ENCODE measurements at regions not wholly inside any gene's neighbourhood (a gene's known extent, or its start where the extent isn't known, plus 50 kb on each side); places are given as distances from the start of the nearest gene placed in this dataset.

DNA sequence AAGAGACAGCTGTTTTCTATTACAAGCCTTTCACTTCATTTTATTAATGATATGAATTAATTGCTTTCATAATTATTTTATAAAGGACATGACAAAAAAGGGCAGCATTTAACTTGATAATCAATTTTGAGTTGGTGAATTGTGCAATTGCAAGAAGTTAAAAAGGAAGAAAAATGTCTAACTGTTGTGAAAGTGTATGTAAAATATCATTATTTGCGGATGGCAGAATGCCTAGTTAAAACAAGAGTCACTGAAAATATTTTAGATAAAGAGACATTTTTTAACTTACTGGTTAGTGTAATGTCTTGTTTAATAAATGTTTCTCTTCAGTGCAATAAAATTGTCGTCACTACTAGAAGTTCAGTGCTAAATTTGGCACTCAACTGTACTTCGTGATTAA lies 57.6 kb upstream of the HTR4 start:
- TF ChIP-seq POLR2A (IDR thresholded peaks at IDR 0.05; ENCODE audit: low read depth, low read length) (no peak), BHLHE40 (IDR thresholded peaks at IDR 0.05; ENCODE audit: low read depth, low read length) (no peak), RAD21 (IDR thresholded peaks at IDR 0.05; ENCODE audit: low read length) (no peak), MAFK (IDR thresholded peaks at IDR 0.05; ENCODE audit: low read depth, low read length) (no peak), CEBPB (IDR thresholded peaks at IDR 0.05; ENCODE audit: low read depth, low read length) (no peak), SMC3 (IDR thresholded peaks at IDR 0.05; ENCODE audit: low read depth, low read length) (no peak), NFE2L2 (IDR thresholded peaks at IDR 0.05; ENCODE audit: low read depth, low read length) (no peak), FOS (IDR thresholded peaks at IDR 0.05; ENCODE audit: low read depth, low read length) (no peak), MXI1 (IDR thresholded peaks at IDR 0.05; ENCODE audit: borderline replicate concordance, low read depth, low read length) (no peak), MAZ (IDR thresholded peaks at IDR 0.05; ENCODE audit: borderline replicate concordance, low read depth, low read length) (no peak), CHD1 (IDR thresholded peaks at IDR 0.05; ENCODE audit: low read depth, low read length) (no peak)
- TF ChIP-seq, protein P1, sequence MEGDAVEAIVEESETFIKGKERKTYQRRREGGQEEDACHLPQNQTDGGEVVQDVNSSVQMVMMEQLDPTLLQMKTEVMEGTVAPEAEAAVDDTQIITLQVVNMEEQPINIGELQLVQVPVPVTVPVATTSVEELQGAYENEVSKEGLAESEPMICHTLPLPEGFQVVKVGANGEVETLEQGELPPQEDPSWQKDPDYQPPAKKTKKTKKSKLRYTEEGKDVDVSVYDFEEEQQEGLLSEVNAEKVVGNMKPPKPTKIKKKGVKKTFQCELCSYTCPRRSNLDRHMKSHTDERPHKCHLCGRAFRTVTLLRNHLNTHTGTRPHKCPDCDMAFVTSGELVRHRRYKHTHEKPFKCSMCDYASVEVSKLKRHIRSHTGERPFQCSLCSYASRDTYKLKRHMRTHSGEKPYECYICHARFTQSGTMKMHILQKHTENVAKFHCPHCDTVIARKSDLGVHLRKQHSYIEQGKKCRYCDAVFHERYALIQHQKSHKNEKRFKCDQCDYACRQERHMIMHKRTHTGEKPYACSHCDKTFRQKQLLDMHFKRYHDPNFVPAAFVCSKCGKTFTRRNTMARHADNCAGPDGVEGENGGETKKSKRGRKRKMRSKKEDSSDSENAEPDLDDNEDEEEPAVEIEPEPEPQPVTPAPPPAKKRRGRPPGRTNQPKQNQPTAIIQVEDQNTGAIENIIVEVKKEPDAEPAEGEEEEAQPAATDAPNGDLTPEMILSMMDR (conservative IDR thresholded peaks at IDR 0.05; ENCODE audit: low read depth, low read length) = no peak
- TF ChIP-seq, protein P2, sequence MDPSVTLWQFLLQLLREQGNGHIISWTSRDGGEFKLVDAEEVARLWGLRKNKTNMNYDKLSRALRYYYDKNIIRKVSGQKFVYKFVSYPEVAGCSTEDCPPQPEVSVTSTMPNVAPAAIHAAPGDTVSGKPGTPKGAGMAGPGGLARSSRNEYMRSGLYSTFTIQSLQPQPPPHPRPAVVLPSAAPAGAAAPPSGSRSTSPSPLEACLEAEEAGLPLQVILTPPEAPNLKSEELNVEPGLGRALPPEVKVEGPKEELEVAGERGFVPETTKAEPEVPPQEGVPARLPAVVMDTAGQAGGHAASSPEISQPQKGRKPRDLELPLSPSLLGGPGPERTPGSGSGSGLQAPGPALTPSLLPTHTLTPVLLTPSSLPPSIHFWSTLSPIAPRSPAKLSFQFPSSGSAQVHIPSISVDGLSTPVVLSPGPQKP (IDR thresholded peaks at IDR 0.05; ENCODE audit: borderline replicate concordance, low read depth, low read length) = no peak
